GM12872 (cell line): ENCODE measurements at regions not wholly inside any gene's neighbourhood (a gene's known extent, or its start where the extent isn't known, plus 50 kb on each side); places are given as distances from the start of the nearest gene placed in this dataset.

ENCODE experiments used
- CTCF ChIP-seq: IDR thresholded peaks from 3 replicates; pipeline ENCODE4 v1.5.1; 2011; ENCODE audit warnings: low read depth, mild to moderate bottlenecking, low read length, moderate library complexity; ENCODE audit not compliant: insufficient read depth

DNA sequence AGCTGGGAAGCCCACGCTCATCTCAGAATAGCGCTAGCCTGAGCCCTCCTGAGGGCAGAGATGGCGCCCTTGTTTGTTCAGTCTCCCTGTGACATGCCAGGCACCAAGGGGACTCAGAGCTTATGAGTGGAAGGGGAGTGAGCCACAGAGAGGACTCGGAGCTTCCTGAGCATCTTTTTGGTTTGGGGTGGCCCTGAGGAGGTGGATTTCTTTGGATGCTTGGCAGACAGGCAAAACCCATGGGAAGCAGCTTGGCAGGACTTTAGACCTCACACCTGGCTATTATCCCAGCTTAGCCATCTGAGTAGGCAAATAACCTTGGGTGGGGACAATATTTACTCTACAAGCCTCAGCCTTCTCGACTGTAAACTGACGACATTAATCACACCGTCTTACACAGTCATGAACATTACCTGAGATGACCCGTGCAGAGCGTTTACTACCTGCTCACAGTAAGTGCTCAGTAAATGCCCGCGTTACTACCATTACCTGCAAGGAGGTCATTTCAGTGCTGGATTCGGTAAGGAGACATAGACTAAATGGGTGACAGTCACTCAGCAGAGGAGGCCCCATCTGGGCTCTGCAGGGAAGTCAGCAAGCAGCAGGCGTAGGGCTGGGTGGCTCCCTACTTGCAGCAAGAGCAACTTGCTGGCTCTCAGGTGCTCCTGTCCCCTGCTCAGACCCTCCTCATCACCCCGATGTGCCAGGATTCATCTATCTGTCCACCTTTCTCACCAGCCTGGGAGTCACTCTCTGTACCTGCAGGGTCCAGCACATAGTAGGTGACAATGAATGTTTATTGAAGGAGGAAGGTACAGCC is 54.9 kb downstream of the KLHDC7A start:
- no peak for TF ChIP-seq CTCF

- TF ChIP-seq CTCF = no peak
These were observed 55.6 kb downstream of the KLHDC7A start for GRCh38 chr1:18536356-18536755.

DNA sequence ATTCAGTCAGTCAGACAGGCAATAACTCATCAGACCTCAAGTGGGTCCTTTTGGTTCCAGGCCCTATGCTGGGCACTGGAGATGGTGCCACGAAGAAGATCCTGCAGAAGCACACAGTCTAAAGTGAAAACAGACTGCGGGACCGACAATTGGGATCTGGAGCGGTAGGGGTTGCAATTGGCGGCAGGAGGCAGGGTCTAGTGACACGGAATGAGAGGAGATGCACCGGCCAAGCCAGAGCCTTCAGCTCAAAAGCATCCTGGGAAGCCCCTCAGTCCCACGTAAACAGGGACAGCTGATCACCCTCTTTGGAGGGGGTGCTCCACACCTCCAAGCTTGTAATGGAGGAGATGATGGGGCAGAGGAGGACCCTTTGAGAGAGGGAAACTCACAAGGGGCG is 56.2 kb downstream of the KLHDC7A start:
- TF ChIP-seq CTCF = no peak

GRCh38 chr1:18537386-18538306 is 56.9 kb downstream of the KLHDC7A start:
- TF ChIP-seq CTCF = no peak

DNA sequence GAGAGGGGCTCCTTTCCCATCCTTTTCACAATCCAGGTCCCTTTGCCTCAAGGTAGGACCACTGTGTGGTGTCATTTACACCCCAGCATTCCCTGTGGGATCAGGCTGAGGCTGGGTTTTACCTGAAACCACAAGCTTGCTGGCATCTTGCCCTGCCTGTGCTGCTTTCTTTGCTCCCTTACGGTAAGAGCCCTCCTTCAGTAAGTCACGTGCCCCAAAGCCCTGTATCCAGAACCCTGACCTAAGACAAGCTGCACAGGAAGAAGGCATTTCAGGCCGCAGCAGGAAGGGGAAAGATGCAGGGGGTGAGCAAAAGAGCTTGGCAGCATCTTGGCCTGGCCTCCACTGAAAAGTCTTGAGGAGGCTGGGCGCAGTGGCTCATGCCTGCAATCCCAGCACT is 58.4 kb downstream of the KLHDC7A start:
- TF ChIP-seq CTCF = no peak

- TF ChIP-seq CTCF = no peak
These were observed 59.5 kb downstream of the KLHDC7A start for GRCh38 chr1:18540136-18540765.
